UCSD-AML1 (cell line): ENCODE measurements at regions not wholly inside any gene's neighbourhood (a gene's known extent, or its start where the extent isn't known, plus 50 kb on each side); places are given as distances from the start of the nearest gene placed in this dataset.

Source experiments
- DNase-seq: peaks from one replicate; lab custom pipeline; 2025; ENCODE audit not compliant: unreplicated experiment; lab: John Stamatoyannopoulos, UW

DNA sequence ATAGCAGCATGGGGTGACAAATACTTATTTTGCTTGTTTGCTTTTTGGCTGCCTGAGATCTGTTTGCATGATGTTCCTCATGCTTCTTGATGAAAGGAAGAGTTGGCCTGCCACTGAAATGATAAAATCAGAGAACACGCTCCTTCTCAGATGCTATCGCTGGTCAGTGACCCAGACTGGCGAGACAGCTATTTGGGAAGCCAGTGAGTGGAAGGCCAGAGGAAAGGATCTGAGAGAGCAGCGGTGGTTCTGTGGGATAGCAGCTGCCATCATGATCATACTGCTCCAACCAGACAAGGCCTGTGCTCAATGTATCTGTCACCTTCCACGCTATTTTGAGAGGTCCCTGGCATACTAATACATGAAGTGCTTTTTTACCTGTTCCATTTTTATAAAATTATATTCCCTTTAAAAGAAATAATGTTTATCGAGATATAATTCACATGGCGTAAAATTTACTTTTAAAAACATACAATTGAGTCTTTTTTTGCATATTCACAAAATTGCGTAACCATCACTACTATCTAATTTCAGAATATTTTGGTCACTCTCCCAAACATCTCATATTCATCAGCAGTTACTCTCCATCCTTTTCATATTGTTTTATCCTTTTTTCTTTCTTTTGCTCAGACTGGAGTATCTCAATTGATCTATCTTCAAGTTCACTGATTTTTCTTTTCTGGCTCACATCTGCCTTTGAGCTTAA lies 695.1 kb downstream of the TNS3 start:
- DNase-seq = no peak

GRCh38 chr7:46885167-46885566 lies 696.7 kb downstream of the TNS3 start:
- no peak for DNase-seq

DNA sequence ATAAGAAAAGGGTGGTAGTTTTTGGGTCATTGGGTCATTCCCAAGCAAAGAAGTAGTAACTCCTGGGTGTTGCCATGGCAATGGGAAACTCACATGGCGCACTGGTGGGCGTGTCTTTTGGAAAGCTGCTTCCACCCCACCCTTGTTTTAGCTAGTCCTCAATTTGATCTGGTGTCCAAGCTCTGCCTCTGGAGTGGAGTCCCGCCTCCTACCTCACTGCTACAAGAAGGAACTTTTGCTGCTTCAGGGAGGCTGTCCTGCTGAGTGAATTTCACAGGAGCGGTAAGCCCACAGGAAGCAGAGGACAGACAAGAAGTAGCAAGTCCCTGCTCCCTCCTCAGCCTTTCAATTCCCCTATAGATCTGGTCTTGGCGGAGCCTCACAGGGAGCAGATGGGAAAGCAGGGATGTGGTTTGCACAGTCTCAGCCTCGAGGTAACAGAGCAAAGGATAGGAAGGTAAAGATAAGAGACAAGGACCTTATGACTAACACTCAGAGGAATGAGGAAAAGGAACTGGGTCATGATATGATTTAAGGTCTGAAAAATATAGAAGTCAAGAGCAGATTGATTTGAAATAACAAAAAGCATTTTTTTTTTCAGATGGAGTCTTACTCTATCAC lies 700.3 kb downstream of the TNS3 start:
- no peak for DNase-seq

- DNase-seq = no peak
Measured at GRCh38 chr7:46880508-46881196, 701.3 kb downstream of the TNS3 start.

DNA sequence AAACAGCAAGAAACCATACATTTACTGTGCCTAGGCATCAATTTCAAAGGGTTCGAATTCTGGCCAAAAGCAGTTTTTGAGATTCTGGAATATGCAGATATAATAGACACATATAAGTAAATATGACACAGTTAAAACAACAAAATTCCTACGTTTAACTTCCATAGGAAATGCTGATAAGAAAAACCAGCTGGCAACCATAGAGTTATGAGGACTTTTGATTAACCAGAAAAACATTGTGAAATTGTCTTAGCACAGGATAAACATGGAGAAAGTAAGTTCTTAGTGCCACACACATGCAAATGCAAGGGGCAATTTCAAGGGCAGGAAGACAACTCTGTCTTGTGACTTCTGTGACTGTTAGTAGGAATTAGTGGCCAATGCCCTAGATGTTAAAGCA lies 702.1 kb downstream of the TNS3 start:
- no peak for DNase-seq

DNA sequence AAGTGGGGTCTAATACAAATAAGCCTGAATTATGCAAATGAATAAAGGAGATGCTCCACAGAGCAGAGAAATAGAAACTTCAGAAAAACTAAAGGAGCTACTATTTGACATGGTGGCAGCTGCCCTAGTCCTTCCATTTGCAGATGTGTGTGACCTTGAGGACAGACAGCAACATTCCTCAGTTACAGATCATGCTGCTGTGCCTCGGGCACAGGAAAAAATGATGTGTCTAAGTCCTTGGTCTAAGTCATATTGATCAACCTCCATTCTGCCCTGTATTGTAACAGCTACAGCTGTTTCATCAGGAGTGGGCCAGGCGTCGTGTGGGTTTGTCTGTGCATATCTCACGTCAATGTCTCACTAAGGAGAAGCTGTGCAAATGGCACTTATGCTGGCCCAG lies 710.4 kb downstream of the TNS3 start:
- DNase-seq = no peak

- DNase-seq = no peak
Measured at GRCh38 chr7:46864716-46865115, 717.2 kb downstream of the TNS3 start.

- DNase-seq = no peak
Measured at GRCh38 chr7:46859963-46860475, 721.9 kb downstream of the TNS3 start.

DNA sequence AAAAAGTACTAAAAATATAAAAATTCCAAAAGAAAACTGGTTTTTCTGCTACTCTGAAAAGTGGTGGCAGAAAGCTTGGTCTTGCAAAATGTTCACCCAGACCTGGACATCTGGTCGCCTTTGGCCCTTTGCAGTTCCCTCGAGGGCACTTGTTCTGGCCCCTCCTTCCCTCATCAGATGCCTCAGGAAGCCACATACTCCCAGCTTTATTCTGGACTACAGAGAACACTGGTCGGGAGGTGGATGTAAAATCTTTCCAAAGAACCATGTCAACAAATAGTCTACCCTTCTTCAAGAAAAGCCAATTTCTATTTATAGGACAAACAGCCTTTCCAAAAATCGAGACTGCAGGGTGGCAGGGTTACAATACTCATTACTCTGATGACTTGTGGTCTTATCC lies 726.1 kb downstream of the TNS3 start:
- DNase-seq = no peak

- no peak for DNase-seq
Measured at GRCh38 chr7:46854958-46855473, 726.9 kb downstream of the TNS3 start.

DNA sequence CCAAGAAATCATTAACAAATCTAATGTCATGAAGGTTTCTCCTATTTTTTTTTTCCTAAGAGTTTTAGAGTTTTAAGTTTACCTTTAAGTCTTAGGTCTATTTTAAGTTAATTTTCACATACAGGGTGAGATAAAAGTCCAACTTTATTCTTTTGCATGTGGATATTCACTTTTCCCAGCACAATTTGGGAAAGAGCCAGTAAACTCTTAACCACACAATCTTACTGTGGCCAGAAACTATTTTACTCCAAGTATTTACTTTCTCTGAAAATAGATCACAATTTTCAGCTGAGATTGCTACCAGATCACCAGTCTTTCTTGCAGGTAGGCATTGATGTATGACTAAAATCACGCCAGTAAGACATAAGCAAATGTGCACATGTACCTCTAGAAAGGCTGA lies 728.5 kb downstream of the TNS3 start:
- DNase-seq = no peak

- DNase-seq = no peak
Measured at GRCh38 chr7:46852795-46853194, 729.1 kb downstream of the TNS3 start.

DNA sequence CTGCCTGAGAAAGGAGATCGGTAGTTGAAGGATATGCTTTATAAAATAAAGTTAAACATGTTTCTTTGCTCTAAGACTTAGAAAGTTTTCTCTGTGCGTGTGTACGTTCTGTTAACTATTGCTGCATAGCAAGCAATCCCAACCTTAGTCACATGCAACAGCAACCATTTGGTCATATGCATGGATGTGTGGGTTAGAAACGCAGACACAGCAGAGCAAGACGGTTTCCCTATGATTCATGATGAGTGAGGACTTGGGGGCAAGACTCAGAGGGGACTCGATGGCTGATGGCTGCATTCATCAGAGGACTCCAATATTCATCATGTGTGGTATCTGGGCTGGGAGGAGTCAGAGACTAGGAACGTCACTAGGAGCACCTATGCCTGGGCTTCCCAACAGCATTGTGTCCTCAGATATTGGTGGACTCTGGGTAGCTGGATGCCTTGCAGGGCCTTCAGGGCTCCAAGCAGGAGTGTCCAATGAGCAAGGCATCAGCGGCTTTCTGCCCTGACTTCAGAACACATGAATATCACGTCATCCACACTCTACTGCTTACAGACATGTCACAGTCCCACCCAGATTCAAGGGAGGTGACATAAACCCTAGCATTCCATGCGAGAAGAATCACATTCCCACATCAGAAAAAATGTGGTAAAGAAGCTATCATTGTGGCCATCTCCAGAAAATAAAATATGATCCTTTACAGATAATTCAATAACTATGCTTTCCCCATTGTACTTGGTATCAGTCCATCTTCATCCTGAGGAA lies 731.2 kb downstream of the TNS3 start:
- no peak for DNase-seq

- DNase-seq = no peak
Measured at GRCh38 chr7:46848944-46849343, 733.0 kb downstream of the TNS3 start.

DNA sequence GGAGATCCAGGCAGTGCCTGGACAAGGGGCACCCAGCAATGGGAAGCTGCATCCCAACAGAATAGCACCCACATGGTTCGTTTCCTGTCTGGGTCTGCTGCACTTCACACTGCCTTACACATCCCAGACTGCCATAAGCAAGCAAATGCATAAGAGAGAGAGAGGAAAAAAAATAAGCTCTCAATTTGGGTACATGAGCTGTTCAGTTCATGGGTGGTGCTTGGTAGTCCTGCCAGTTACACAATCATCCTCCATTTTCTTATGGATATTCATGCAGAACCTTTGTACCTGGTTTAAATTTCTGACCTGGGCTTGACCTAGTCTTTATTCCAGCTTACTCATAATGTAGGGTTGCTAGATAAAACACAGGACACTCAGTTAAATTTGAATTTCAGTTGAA lies 733.6 kb downstream of the TNS3 start:
- DNase-seq = no peak

GRCh38 chr7:46847126-46847525 lies 734.8 kb downstream of the TNS3 start:
- no peak for DNase-seq

DNA sequence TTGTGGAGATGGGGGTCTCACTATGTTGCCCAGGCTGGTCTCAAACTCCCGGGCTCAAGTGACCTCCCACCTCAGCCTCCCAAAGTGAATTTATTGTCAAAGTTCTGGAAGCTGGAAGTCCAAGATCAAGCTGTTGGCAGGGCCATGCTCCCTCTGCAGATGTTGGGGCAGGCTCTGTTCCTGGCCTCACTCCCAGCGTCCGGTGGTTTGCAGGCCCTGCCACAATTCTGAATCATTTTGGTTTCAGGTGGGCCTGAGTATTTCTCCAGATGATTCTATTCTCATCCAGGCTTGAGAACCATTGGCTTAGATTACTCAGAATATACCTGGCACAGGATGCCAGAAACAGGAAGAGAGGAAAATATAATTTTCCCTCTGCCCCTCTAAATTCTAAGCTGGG lies 737.4 kb downstream of the TNS3 start:
- DNase-seq = no peak

DNA sequence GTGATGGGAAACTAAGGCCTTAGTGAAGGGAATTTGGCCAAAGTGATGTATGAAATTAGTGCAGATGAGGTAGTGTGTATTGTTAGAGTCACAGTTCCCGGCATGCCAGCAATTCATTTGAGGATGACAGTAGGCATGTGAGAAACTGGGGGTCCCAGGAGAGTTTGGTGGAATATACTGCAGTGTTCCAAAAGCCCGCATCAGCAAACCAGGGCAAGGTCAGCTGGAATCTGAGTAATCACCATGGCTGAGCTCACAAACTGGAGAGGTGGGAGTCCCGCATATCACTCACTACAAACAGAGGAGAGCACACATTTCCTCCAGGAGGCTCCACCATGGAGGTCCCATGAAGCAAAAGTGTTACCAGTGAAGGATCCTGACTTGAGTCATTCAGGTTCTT lies 740.7 kb downstream of the TNS3 start:
- DNase-seq = no peak

DNA sequence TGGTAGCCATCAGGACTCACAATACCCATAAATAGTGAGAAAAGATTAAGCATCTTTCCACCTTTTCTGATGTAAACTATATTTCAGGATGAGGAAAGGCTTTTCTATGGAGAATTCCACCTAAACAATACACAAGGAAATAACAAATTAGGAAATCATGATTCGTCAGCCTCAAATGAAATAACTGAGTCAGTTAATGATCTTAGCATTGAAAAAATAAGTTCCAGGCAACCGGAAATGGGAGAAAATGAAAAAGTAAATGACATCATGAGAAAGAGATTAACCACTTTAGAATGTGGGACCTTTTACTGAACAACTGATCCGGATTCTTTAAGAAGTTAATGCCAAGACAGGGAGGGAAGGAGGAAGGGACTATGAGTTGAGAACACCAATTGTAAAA lies 742.3 kb downstream of the TNS3 start:
- DNase-seq = no peak

- no peak for DNase-seq
Measured at GRCh38 chr7:46838463-46838862, 743.4 kb downstream of the TNS3 start.

GRCh38 chr7:46835556-46835955 lies 746.4 kb downstream of the TNS3 start:
- DNase-seq = no peak
